GM21526 (cell line): ENCODE measurements at regions not wholly inside any gene's neighbourhood (a gene's known extent, or its start where the extent isn't known, plus 50 kb on each side); places are given as distances from the start of the nearest gene placed in this dataset.

Experiments
- ATAC-seq: cut with Tn5 transposase; IDR thresholded peaks from one replicate; pipeline ENCODE4 v1.9.1; 2021; ENCODE audit warnings: moderate library complexity; ENCODE audit not compliant: unreplicated experiment, low FRiP score

DNA sequence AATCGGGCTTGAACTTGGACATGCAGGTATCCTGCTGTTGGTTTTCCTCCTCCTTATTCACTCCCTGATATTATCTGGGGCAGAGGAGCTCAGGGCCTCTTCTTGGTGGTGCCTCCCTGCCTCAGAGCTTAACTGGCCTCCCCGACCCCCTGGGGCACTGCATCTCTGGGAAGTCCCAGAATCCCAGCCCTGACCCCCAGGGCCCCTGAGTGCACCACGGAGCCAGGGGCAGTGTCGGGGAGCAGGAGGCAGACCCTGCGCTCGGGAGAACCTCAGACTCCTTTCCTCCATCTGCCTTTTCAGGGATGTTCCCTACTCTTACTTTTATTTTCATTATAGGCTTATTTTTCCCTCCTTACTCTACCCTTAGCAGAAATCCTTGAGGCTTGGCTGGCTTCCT is 537.0 kb downstream of the BRD1 start:
- ATAC-seq = no peak

DNA sequence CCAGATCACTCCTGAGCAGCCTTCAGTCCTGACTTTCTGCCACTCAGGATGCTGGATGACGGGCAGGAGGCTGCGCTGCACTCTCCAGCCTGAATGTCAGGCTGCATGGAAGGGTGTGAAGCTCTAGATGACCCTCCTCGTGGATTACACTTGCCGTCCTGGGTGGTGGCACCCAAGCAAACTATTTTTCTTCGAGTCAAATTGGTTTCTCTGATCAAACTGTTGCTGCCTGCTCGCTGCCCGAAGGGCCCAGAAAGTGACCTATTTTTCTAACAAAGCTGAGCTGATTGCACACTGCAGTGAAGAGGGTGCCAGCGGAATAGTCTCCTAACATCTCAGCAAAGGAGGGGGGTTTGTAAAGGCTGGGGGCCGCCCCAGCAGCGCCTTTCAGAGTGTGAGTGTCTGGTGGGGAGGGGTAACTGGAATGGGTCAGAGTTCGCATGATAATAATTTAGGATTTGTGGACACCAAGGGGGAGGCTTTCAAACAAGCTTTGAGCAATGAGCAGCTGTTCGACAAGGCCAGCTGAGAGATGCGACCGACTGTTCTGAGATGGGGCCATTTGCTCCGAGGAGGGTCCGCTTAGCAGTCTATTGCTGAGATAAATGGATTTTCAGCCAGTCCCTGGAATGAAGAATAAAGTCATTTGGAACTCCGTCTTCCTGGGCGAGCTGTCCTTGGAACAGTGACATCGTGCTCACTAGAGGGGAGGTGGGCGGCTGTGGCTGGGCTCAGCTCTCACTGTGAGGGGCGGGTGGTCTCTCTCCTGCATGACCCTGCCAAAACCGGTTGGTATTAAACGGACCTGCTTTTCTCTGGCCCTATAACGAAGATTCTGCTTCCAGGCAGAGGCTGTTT is 537.6 kb downstream of the BRD1 start:
- ATAC-seq = no peak

DNA sequence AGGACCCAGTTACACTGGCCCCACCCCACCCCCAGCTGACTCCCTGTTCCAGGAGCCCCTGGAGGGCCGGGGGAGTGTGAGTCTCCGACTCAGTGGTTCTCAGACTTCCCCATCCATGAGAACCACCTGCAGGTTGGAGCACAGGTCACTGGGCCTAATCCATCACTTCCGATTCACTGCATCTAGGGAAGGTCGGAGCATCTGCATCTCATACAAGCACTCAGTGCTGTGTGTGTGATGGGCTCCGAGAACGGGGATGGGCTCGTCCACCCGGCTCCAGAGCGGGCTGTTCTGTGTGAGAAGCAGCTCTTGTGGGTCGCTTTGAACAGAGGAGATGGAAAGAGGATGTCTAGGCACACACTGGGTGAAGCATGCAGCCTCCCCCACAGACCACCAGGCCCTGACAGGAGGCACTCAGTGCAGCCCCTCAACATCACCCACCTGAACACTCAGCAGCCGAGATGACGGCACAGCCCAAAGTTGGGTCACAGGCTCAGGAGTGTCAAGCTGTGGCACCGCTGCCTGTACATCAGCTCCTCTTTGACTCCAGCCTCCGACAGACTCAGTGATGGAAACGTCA is 541.4 kb downstream of the BRD1 start:
- ATAC-seq = no peak

DNA sequence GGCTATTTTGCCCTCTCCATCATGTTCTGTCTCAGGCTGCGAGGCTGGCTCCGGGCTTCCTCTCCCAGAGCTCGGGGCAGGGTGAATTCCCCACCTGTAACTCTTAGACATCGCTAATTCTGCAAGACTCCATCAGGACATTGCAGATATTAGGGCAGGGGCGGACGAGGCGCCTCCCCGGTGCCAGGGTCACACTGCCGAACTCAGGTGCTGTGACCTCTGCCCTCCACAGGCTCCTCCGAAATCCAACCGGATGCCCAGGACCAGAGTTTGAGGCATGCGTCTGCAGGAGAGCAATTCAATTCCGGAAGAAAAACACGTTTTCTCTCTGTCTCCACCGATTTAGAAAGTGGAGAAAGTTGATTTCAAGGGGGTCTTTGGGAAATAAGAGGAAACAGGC is 542.7 kb downstream of the BRD1 start:
- no peak for ATAC-seq

DNA sequence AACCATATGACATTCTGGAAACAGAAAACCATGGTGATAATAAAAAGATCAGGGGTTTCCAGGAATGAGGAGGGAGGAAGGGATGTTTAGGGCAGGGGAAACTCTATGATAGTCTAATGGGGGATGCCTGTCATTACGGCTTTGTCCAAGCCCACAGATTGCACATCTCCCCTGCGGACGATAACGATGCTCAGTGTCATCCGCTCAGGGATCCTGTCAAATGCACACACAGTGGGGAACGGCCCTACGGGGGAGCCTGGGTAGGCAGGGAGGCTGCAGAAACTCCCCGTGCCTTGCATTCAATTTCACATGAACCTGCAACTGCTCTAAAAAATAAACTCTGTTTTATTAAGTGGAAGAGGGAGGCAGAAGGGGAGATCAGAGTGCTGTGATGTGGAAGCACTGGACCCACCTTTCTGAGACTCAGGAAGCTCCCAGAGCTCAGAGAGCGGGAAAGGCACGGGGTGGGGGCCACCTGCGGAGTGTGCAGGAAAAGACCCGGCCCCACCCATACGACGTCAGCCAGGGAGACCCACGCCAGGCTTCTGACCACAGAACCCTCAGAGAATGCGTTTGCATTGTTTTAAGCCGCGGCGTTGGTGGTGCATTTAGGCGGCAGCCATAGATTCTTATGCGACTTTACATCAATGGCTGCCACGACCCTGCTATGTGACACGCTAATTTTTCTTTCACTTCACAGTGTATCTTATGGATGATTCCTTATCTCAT is 543.5 kb downstream of the BRD1 start:
- no peak for ATAC-seq

DNA sequence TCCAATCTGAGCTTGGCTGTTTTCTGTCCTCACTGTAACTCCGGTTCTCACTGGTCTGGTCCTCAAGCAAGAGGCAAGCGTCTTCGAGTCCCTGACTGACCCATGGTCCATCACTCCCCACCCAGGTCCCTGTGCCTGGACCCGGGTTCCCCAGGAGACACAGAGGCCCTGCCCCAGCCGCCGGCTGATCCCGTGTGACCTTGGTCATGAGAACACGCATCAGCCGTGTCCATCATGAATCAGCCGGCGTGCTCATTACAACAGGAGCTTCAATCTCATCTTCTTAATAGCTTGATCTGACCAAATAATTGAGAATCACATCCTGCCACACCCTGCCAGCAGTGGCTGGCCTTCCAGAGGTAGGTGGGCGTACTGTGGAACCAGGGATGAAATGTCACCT is 545.1 kb downstream of the BRD1 start:
- no peak for ATAC-seq

DNA sequence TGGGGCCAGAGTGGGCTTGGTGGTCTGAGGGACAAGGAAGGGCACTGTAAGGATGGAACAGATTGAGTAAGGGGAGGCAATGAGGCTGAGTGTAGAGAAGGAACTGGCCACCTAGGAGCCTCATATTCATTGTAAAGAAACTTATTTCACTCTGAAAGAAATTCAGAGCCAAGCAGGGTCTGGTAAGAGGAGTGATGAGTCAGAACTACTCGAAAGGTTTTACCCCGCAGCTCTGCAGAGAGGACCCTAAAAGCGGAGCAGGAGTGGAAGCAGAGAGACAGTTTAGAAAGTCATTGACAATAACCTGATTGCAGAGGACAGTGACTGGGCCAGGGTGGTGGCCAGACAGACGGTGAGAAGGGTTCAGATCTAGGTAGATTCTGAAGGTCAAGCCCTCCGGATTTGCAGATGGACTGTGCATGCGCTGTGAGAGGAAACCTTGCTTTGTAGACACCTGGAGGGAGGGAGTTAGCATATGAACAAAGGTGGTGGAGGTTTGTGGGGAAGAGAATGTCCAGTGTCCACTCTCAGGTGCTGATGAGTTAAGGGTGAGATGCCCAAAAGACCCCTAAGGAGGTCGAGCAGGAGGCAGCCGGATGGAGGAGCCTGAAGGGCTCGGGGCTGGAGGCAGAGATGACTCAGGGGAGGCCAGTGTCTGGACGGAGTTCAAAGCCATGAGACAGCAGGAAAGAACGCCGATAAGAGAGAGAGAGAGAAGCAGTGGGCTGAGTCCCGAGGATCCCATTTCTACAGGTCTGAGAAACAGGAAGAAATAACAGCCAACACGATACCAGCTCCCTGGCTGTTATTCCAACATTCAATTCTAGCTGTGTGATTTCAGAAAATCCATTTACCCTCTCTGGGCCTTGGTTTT is 546.0 kb downstream of the BRD1 start:
- no peak for ATAC-seq

DNA sequence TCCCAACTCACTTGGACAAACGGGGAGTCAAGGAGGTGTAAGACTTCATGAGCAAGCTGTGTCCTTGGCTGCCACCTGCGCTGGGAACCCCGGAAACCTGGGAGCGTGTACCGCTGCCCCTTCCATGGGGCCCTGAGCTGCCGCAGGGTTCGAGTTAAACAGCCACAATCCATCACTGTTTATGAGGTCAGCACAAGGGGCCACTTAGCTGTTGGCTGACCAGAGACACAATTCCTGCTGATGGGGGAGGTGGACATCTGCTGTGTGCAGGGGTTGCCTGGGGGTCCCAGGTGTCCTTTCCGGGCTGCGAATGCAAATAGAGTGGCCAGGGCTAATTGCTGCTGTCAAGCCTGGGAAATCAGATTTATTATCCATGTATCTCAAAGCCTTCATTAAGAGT is 549.3 kb downstream of the BRD1 start:
- no peak for ATAC-seq

DNA sequence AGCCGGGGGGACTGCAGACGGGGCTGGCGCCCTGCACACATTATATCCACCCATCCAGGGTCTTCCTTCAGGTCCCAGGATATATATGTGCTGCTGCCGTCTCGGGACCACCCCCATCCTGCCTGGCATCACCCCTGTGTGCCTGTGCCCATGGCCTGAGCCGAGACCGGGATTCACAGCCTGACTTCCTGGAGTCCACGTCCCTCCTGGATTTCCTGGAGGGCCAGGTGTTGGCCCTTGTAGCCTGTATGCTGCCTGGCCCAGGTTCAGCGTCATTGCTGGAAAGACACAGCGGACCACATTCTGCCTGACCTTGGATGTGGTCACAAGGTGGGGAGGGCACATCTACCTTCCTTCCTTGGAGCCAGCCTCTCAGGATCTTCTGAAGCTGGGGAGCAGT is 551.1 kb downstream of the BRD1 start:
- ATAC-seq = no peak

DNA sequence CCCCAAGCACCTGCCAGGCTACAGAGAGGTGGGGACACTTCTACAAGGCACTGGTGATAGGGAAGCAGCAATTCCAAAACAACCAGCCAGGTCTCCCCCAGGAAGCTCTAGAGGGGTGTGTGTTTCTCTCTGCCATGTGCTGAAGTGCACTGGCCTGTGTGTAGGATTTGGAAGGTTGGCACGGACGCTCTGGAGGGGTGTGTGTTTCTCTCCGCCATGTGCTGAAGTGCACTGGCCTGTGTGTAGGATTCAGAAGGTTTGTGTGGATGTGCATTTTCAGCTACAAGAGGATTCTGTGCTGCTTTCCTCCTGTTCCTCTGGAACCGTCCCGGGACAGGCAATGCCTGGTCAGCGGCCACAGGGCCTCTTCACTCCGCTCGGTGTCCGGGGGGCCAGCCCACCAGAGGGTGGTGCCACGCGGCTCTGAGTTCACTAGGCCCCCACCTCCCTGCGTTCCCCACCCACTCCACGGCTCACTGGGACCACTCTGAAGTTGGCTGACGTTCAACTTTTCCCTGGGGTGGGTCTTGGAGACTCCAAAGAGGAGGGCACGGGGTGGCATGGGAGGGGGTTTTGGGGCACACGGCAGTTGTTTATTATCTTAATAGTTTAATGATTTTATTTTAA is 552.8 kb downstream of the BRD1 start:
- no peak for ATAC-seq

DNA sequence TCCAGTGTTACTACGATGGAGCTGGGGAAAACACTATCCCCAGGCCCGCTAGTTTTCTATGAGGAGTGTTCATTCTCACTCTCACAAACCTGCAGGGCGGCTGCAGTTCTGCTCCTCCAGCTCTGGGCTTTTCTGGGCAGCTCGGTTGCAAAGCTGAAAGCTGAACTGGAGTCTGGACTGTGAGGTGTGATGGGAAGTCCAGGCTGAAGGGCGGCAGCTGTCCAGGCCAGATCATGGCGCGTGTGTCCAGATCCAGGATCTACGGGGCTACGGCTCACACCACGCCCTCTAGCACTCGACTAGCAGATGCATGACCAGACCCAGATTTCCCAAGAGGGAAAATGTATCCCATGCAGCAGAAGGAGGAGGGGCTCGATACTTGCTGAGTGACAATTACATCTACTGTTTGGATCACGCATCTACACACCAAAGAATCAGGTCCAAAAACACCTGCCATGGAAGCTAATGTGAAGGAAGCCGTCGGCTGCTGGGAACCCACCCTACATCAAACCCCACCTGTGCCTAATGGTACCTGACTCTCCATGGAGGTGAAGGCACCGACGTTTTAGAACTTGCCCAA is 555.0 kb downstream of the BRD1 start:
- ATAC-seq = no peak

DNA sequence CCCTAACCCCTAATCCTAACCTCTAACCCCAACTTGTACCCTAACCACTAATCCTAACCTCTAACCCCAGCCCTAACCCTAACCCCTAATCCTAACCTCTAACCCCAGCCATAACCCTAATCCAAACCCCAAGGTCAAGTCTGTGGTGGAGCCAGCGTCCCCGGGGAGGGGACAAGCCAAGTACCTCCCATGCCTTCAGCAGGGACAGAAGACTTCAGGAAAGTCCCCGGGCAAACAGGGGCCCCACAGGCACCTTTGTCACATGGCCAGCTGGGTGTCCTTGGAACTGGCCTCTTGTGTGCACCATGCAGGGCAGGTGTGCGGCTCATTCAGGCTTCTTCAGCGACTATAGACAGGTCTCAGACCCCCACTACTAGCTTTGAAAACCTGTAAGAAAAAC is 555.8 kb downstream of the BRD1 start:
- no peak for ATAC-seq

DNA sequence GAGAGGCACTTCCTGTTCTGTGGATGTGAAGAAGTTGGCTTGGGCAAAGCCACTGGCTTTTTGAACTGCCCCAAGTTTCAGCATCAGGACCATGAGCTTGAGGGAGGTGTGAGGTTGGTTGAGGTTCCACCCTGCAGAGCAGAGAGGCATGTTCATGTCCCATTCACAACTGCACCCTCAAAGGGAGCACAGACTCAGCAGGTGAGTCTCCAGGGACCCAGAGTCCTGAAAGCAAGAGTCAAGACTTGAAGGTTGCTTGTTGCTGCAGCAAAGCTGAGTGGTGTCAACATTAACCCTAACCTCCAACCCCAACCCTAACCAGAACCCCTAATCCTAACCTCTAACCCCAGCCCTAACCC is 556.3 kb downstream of the BRD1 start:
- no peak for ATAC-seq

DNA sequence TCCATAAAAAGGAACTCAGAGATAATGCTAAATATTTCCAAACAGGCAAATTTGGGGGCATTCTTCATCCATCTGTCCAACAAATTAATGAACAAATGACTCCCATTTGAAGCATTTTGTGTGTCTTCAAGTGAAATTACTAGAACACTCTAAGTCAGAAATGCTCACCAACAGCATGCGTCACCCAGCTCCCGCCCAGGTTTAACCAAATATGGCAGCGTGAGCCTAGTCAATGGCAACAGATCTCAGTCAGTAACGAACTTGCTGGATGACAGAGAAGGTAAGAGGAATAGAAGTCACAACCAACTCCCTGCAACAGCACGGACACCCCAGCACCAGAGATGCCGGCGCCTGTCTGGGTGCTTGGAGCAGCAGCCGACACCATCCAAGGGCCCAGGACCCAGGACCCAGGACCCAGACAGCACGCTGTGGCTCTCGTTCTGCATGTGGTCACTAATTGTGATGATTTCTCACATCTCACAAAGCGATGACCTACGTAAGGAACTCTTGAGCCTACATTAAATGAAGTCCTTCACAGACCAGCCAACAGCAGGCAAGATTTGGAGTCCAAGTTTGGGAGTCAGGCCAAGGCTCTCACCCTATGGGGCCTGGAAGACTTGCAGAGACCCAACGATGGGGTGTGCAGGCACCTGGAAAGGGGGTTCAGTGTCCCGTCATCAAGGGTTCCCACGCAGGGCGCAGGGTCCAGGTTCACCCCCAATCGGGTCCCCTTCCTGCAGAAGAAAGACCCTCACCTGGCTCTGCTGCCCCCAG is 556.9 kb downstream of the BRD1 start:
- no peak for ATAC-seq

DNA sequence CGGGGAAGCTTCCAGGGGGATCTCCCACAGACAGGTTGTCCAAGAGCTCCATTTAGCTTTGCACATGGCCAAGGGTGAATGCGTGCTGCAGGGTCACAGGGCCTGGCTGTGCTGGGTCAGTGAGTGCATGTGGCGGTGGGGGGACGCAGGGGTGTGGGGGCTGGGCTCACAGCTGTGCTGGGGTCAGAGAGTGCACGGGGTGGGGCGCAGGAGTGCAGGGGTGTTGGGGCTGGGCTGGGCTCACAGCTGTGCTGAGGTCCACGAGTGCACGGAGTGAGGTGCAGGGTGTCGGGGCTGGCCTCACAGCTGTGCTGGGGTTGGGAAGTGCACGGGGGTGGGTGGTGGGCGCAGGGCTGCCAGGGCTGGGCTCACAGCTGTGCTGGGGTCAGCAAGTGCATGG is 557.7 kb downstream of the BRD1 start:
- no peak for ATAC-seq

DNA sequence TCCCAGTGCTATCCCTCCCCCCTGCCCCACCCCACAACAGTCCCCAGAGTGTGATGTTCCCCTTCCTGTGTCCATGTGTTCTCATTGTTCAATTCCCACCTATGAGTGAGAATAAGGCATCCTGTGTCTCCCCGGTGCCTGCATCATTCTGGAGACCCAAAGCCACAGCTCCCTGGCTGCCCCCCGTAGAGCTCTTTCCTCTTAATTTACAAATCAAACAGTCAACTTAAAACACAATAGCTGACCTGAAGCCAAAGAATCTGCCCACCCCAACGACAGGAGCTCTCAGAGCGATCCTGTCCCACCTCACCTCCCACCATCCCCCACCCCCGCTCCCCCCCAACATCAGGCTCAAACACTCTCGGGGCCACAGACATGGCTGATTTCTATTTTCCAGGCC is 558.3 kb downstream of the BRD1 start:
- ATAC-seq = no peak

DNA sequence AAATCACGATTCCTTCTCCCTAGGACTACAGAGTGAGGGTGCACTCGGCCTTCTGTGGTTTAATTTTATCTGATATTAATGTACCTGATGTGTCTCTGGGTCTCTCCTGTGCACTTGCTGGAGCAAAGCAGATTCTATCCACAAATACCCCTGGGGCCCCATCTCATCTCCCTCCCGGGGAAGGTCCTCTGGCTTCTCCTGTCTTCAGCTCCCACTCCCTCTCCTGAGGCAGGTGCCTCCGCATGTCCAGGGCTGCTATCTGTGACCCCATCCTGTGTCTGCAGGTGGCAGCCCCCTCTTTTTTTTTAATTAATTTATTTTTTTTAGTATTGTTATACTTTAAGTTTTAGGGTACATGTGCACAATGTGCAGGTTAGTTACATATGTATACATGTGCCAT is 558.7 kb downstream of the BRD1 start:
- no peak for ATAC-seq

DNA sequence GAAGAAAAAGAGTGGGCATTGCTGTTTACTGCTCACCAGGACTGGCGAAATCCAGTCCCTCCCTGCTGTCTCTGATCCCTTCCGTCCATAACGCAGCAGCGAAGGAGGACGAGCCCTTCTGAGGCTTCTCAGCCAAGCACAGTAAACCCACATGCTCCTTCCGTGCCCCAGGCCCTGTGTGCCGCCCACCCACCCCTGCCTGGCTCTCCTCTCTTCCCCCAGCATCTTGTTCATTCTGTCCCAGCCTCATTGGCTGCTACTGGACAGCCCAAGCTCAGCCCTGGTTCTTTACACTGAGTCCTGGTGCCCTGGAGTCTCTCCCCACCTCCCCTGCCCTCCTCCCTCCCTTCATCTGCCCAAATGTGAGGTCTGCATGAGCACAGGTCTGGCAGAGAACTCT is 559.7 kb downstream of the BRD1 start:
- ATAC-seq = no peak
